H1 (cell line): ENCODE measurements at regions not wholly inside any gene's neighbourhood (a gene's known extent, or its start where the extent isn't known, plus 50 kb on each side); places are given as distances from the start of the nearest gene placed in this dataset.

Experiments used
- CHD2 ChIP-seq: IDR thresholded peaks from 2 replicates; pipeline ENCODE4 v1.6.1; 2012; ENCODE audit warnings: low read length, improper control_type of control experiment
- SIN3A ChIP-seq, 2 experiments: IDR thresholded peaks in 1 of 2; conservative IDR thresholded peaks in 1 of 2; 2 replicates each; pipeline ENCODE4 v1.6.1; 2011 to 2012; ENCODE audit warnings: low read length in 2 of 2, improper control_type of control experiment in 1 of 2, low read depth in 1 of 2, mild to moderate bottlenecking in 1 of 2
- SP1 ChIP-seq: IDR thresholded peaks from 2 replicates; pipeline ENCODE4 v1.6.1; 2011; ENCODE audit warnings: low read depth, low read length
- YY1 ChIP-seq: IDR thresholded peaks from 2 replicates; pipeline ENCODE4 v1.6.1; 2011; ENCODE audit warnings: low read depth, mild to moderate bottlenecking, low read length
- TF ChIP-seq, protein P1 (sequence below): IDR thresholded peaks from 2 replicates; pipeline ENCODE4 v1.6.1; 2012; ENCODE audit warnings: inconsistent platforms

DNA sequence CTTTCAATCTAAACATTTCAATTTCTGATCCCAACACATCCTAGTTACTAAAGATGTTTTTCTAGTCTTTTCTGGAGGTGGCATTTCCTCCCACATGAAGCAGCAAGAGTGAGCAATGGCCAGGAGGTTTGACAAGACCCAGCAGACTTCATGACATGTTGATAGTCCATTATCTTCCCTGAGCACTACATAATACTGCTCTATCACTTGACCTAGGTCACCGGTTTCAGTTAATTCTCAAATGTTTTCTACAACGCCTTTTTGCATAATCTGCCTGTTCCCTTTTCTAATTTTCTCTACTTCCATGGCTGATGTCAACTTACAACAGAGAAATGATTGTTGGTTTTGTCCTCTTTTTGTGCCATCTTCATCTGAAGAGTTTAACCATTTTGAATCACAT lies 62.0 kb upstream of the GPRIN3 start (continued):
- TF ChIP-seq, protein P1, sequence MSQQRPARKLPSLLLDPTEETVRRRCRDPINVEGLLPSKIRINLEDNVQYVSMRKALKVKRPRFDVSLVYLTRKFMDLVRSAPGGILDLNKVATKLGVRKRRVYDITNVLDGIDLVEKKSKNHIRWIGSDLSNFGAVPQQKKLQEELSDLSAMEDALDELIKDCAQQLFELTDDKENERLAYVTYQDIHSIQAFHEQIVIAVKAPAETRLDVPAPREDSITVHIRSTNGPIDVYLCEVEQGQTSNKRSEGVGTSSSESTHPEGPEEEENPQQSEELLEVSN: no peak
- TF ChIP-seq SIN3A (conservative IDR thresholded peaks at IDR 0.05 in 1 of 2, IDR thresholded peaks at IDR 0.05 in 1 of 2; ENCODE audit: low read depth in 1 of 2, low read length in 2 of 2) (no peak), YY1 (no peak), CHD2 (no peak), SP1 (no peak)
- TF ChIP-seq, all 59 proteins: peak for 0
